ENCODE measurements at regions not wholly inside any gene's neighbourhood (a gene's known extent, or its start where the extent isn't known, plus 50 kb on each side); places are given as distances from the start of the nearest gene placed in this dataset.

- Mint-ChIP-seq H3K4me1 (no peaks in the 10 kb centered on the region), H3K4me3 (peak overlapping the region in 1 of 4 donors; percentile 9), H3K27me3 (no peaks in the 10 kb centered on the region), H3K27ac (no peak overlapping the region), H3K9me3 (no peaks in the 10 kb centered on the region), H3K36me3 (no peaks in the 10 kb centered on the region)
These were observed 116.4 kb downstream of the RFC3 start for GRCh38 chr13:33934343-33934742.

- Mint-ChIP-seq H3K9me3 (no peaks in the 10 kb centered on the region), H3K27ac (no peak overlapping the region), H3K27me3 (no peaks in the 10 kb centered on the region), H3K4me3 (no peak overlapping the region), H3K36me3 (no peaks in the 10 kb centered on the region), H3K4me1 (no peaks in the 10 kb centered on the region)
These were observed 117.0 kb downstream of the RFC3 start for GRCh38 chr13:33934951-33935371.

- Mint-ChIP-seq H3K9me3 (no peaks in the 10 kb centered on the region), H3K27me3 (no peaks in the 10 kb centered on the region), H3K27ac (no peak overlapping the region), H3K4me3 (no peak overlapping the region), H3K4me1 (no peaks in the 10 kb centered on the region), H3K36me3 (no peaks in the 10 kb centered on the region)
These were observed 118.0 kb downstream of the RFC3 start for GRCh38 chr13:33935969-33936368.

GRCh38 chr13:33937373-33938098, 119.6 kb downstream of the RFC3 start:
- Mint-ChIP-seq H3K27me3 (no peaks in the 10 kb centered on the region), H3K9me3 (no peaks in the 10 kb centered on the region), H3K4me3 (no peak overlapping the region), H3K27ac (no peak overlapping the region), H3K4me1 (no peaks in the 10 kb centered on the region), H3K36me3 (no peaks in the 10 kb centered on the region)

GRCh38 chr13:33940256-33940655, 122.3 kb downstream of the RFC3 start:
- Mint-ChIP-seq H3K9me3 (no peaks in the 10 kb centered on the region), H3K4me3 (no peak overlapping the region), H3K36me3 (peaks cover 1% of the 10 kb centered on the region), H3K4me1 (no peaks in the 10 kb centered on the region), H3K27ac (no peak overlapping the region), H3K27me3 (no peaks in the 10 kb centered on the region)

GRCh38 chr13:33940898-33941297, 122.9 kb downstream of the RFC3 start:
- Mint-ChIP-seq H3K9me3 (no peaks in the 10 kb centered on the region), H3K4me1 (no peaks in the 10 kb centered on the region), H3K27ac (no peak overlapping the region), H3K36me3 (peaks cover 5% of the 10 kb centered on the region), H3K4me3 (peak overlapping the region in 1 of 4 donors; percentile 6), H3K27me3 (no peaks in the 10 kb centered on the region)

GRCh38 chr13:33945477-33945876, 127.5 kb downstream of the RFC3 start:
- H3K36me3 Mint-ChIP-seq: peaks cover 6% of the 10 kb centered on the region
- H3K27me3 Mint-ChIP-seq: no peaks in the 10 kb centered on the region
- no peak overlapping the region for H3K27ac Mint-ChIP-seq
- H3K4me1 Mint-ChIP-seq: no peaks in the 10 kb centered on the region
- H3K9me3 Mint-ChIP-seq: no peaks in the 10 kb centered on the region
- H3K4me3 Mint-ChIP-seq: no peak overlapping the region

GRCh38 chr13:33953203-33953602, 135.3 kb downstream of the RFC3 start:
- Mint-ChIP-seq H3K27ac (no peak overlapping the region), H3K9me3 (no peaks in the 10 kb centered on the region)

GRCh38 chr13:33953781-33954180, 135.8 kb downstream of the RFC3 start:
- H3K4me1 Mint-ChIP-seq: peaks cover 0 to 5% (median 2%) of the 10 kb centered on the region in 3 donors
- no peak overlapping the region for H3K4me3 Mint-ChIP-seq
- H3K36me3 Mint-ChIP-seq: peaks cover 4% of the 10 kb centered on the region
- H3K27me3 Mint-ChIP-seq: no peaks in the 10 kb centered on the region
- no peak overlapping the region for H3K27ac Mint-ChIP-seq
- H3K9me3 Mint-ChIP-seq: no peaks in the 10 kb centered on the region

More at GRCh38 chr13:33953203-33953602, 135.3 kb downstream of the RFC3 start:
- peaks cover 0 to 2% (median 0%) of the 10 kb centered on the region in 3 donors for H3K4me1 Mint-ChIP-seq
- no peak overlapping the region for H3K4me3 Mint-ChIP-seq
- no peaks in the 10 kb centered on the region for H3K27me3 Mint-ChIP-seq
- H3K36me3 Mint-ChIP-seq: peaks cover 4% of the 10 kb centered on the region

- Mint-ChIP-seq H3K4me3 (no peak overlapping the region), H3K9me3 (no peaks in the 10 kb centered on the region), H3K27ac (no peak overlapping the region), H3K27me3 (no peaks in the 10 kb centered on the region), H3K4me1 (peaks cover 1 to 10% (median 8%) of the 10 kb centered on the region in 3 donors), H3K36me3 (peaks cover 7% of the 10 kb centered on the region)
These were observed 138.4 kb downstream of the RFC3 start for GRCh38 chr13:33956346-33956745.

- peaks cover 1 to 10% (median 8%) of the 10 kb centered on the region in 3 donors for H3K4me1 Mint-ChIP-seq
- no peak overlapping the region for H3K27ac Mint-ChIP-seq
- H3K36me3 Mint-ChIP-seq: peaks cover 7% of the 10 kb centered on the region
- no peaks in the 10 kb centered on the region for H3K27me3 Mint-ChIP-seq
- no peaks in the 10 kb centered on the region for H3K9me3 Mint-ChIP-seq
- H3K4me3 Mint-ChIP-seq: no peak overlapping the region
These were observed 139.6 kb downstream of the RFC3 start for GRCh38 chr13:33957497-33957905.

GRCh38 chr13:33958964-33959363, 141.0 kb downstream of the RFC3 start:
- Mint-ChIP-seq H3K36me3 (peaks cover 5% of the 10 kb centered on the region), H3K4me1 (peaks cover 1 to 10% (median 8%) of the 10 kb centered on the region in 3 donors), H3K4me3 (no peak overlapping the region), H3K27me3 (no peaks in the 10 kb centered on the region), H3K27ac (no peak overlapping the region), H3K9me3 (no peaks in the 10 kb centered on the region)

- Mint-ChIP-seq H3K4me3 (no peak overlapping the region), H3K9me3 (peaks cover 0 to 5% (median 0%) of the 10 kb centered on the region in 3 donors), H3K4me1 (peaks cover 1 to 8% (median 8%) of the 10 kb centered on the region in 3 donors), H3K27ac (no peak overlapping the region), H3K36me3 (peaks cover 2% of the 10 kb centered on the region), H3K27me3 (no peaks in the 10 kb centered on the region)
These were observed 145.2 kb downstream of the RFC3 start for GRCh38 chr13:33963134-33963533.

GRCh38 chr13:33963895-33964294, 145.9 kb downstream of the RFC3 start:
- Mint-ChIP-seq H3K36me3 (peaks cover 2% of the 10 kb centered on the region), H3K9me3 (peaks cover 0 to 5% (median 0%) of the 10 kb centered on the region in 3 donors), H3K27ac (no peak overlapping the region), H3K4me3 (no peak overlapping the region), H3K4me1 (peaks cover 1 to 6% (median 5%) of the 10 kb centered on the region in 3 donors), H3K27me3 (no peaks in the 10 kb centered on the region)

GRCh38 chr13:33968520-33969507, 150.9 kb downstream of the RFC3 start:
- Mint-ChIP-seq H3K9me3 (peaks cover 5 to 7% (median 5%) of the 10 kb centered on the region in 3 donors), H3K27me3 (no peaks in the 10 kb centered on the region), H3K4me3 (no peak overlapping the region), H3K27ac (no peak overlapping the region), H3K4me1 (no peaks in the 10 kb centered on the region), H3K36me3 (peaks cover 2% of the 10 kb centered on the region)

Measured in IgD-negative memory B cell (primary cell).